Spleen (tissue), 11 donors: ENCODE measurements at regions not wholly inside any gene's neighbourhood (a gene's known extent, or its start where the extent isn't known, plus 50 kb on each side); places are given as distances from the start of the nearest gene placed in this dataset.
"Not testable (repeated sequence)": the region's sequence is repeated elsewhere in the genome, so short reads cannot be mapped to it uniquely, and the experiment has no call there.

Source experiments
- DNase-seq: peaks from one replicate; pipeline ENCODE4 v3.0.0-alpha.2; 2020
- H3K27ac ChIP-seq, 8 donors: fragments of 200-600 bp; sonication (generic) in 7 of 8; 1 replicate in 4 of 8; 2 replicates in 4 of 8; pipeline versions ENCODE4 v1.5.0 to v1.8.0; 2016 to 2021; ENCODE audit warnings: inconsistent platforms in 4 of 8, mild to moderate bottlenecking in 4 of 8, moderate library complexity in 1 of 8
- H3K27me3 ChIP-seq, 7 donors: fragments of 200-600 bp; sonication (generic) in 6 of 7; replicated peaks in 1 of 7; 1 replicate in 4 of 7; 2 replicates in 3 of 7; pipeline versions ENCODE4 v1.5.0 to v1.8.0; 2016 to 2021; ENCODE audit warnings: inconsistent platforms in 3 of 7, mild to moderate bottlenecking in 1 of 7
- H3K36me3 ChIP-seq, 6 donors: fragments of 200-600 bp; sonication (generic) in 5 of 6; 1 replicate in 4 of 6; 2 replicates in 2 of 6; pipeline versions ENCODE4 v1.5.0 to v1.8.0; 2016 to 2021; ENCODE audit warnings: inconsistent platforms in 2 of 6
- H3K4me1 ChIP-seq, 6 donors: fragments of 200-600 bp; sonication (generic) in 5 of 6; 1 replicate in 3 of 6; 2 replicates in 3 of 6; pipeline versions ENCODE4 v1.5.0 to v1.8.0; 2016 to 2021; ENCODE audit warnings: inconsistent platforms in 3 of 6
- H3K4me3 ChIP-seq, 8 donors: fragments of 200-600 bp; sonication (generic) in 7 of 8; 1 replicate in 4 of 8; 2 replicates in 4 of 8; pipeline versions ENCODE4 v1.5.0 to v1.8.0; 2016 to 2021; ENCODE audit warnings: inconsistent platforms in 4 of 8, mild to moderate bottlenecking in 4 of 8, moderate library complexity in 2 of 8
- H3K9me3 ChIP-seq, 8 donors: fragments of 200-600 bp; sonication (generic) in 7 of 8; 1 replicate in 4 of 8; 2 replicates in 4 of 8; pipeline versions ENCODE4 v1.5.0 to v1.8.0; 2016 to 2021; ENCODE audit warnings: inconsistent platforms in 4 of 8
- CTCF ChIP-seq, 11 experiments: fragments of 200-600 bp in 7 of 11; fragments of 450-650 bp in 4 of 11; sonication (generic) in 4 of 11; IDR thresholded peaks in 8 of 11; conservative IDR thresholded peaks in 3 of 11; 1 replicate in 7 of 11; 2 replicates in 4 of 11; pipeline versions ENCODE4 v1.4.0 to v1.8.0; 2016 to 2021; ENCODE audit warnings: antibody characterized with exemption in 11 of 11, inconsistent platforms in 4 of 11, mild to moderate bottlenecking in 1 of 11
- POLR2A ChIP-seq, 3 donors: fragments of 450-650 bp; IDR thresholded peaks; one replicate each; pipeline ENCODE4 v1.5.1; 2017; ENCODE audit warnings: antibody characterized with exemption in 3 of 3, mild to moderate bottlenecking in 1 of 3
- POLR2AphosphoS5 ChIP-seq, 3 donors: sonication (generic); formaldehyde crosslinking; IDR thresholded peaks; one replicate each; pipeline ENCODE4 v1.5.1; 2017; ENCODE audit warnings: antibody characterized with exemption in 3 of 3
- WGBS, 5 donors: extraction: QIAGEN DNeasy Blood & Tissue Kit in 3 of 5; methylation state at CpG; one replicate each; pipeline versions ENCODE4 v1.1.5 to v1.1.7; 2013 to 2018; 5-methylcytosine and 5-hydroxymethylcytosine counted together
- intact Hi-C: fragments of 100-400 bp; cut with DNase I; formaldehyde crosslinking; loops from one replicate; pipeline ENCODE4 v1.15.0; 2023; ENCODE audit warnings: low total_unique reads
- donor health status: healthy with polysubstance abuse.
- donor health status: DM: no; HTN: no; CAD: no; lungs with moderate emphysema.
- donor health status: DM: no; HTN: no; CAD: no.
- donor health status: Bipolar disorder and iron deficiency.
- donor health status: healthy.
- donor health status: DM: no; HTN: no; CAD: no.
- donor health status: DM: yes; HTN: yes; CAD: no.

GRCh38 chr3:101117465-101117864, 124.2 kb upstream of the ABI3BP start:
- no peaks in the 10 kb centered on the region for H3K36me3 ChIP-seq
- no peak overlapping the region for H3K27ac ChIP-seq
- no peaks in the 10 kb centered on the region for H3K4me1 ChIP-seq
- WGBS, 5 donors, result 44 to 69% (median 50%) methylated on average over 3 of the region's 3 CpGs
- H3K27me3 ChIP-seq, result no peaks in the 10 kb centered on the region
- intact Hi-C loops, result no loop called here
- peaks cover 0 to 3% (median 0%) of the 10 kb centered on the region in 8 donors for H3K9me3 ChIP-seq
- no peak for DNase-seq
- no peak overlapping the region for H3K4me3 ChIP-seq
- TF ChIP-seq POLR2AphosphoS5 (IDR thresholded peaks at IDR 0.05), result no peak
- TF ChIP-seq POLR2A (IDR thresholded peaks at IDR 0.05), result no peak
- TF ChIP-seq CTCF (IDR thresholded peaks at IDR 0.05 in 8 of 11, conservative IDR thresholded peaks at IDR 0.05 in 3 of 11), result no peak

GRCh38 chr3:101110295-101110694, 117.1 kb upstream of the ABI3BP start:
- H3K4me1 ChIP-seq, H3K36me3 ChIP-seq, H3K27me3 ChIP-seq, H3K4me3 ChIP-seq, H3K27ac ChIP-seq, DNase-seq, intact Hi-C loops: not testable (repeated sequence)
- H3K9me3 ChIP-seq, result peaks cover 0 to 35% (median 0%) of the 10 kb centered on the region in 8 donors
- 79 to 94% (median 86%) methylated on average over 3 of the region's 3 CpGs for WGBS, 5 donors

- 84 to 92% (median 88%) methylated on average over 1 of the region's 1 CpG for WGBS, 5 donors
- H3K27me3 ChIP-seq, result peaks cover 0 to 6% (median 0%) of the 10 kb centered on the region in 7 donors
- H3K36me3 ChIP-seq, result no peaks in the 10 kb centered on the region
- H3K4me1 ChIP-seq, result no peaks in the 10 kb centered on the region
- H3K9me3 ChIP-seq, result peaks cover 0 to 18% (median 0%) of the 10 kb centered on the region in 8 donors
- intact Hi-C loops, result no loop called here
- DNase-seq, result no peak
- TF ChIP-seq CTCF (IDR thresholded peaks at IDR 0.05 in 8 of 11, conservative IDR thresholded peaks at IDR 0.05 in 3 of 11) (no peak), POLR2AphosphoS5 (IDR thresholded peaks at IDR 0.05) (no peak), POLR2A (IDR thresholded peaks at IDR 0.05) (no peak)
- H3K4me3 ChIP-seq, result no peak overlapping the region
- H3K27ac ChIP-seq, result no peak overlapping the region
These were observed 111.1 kb upstream of the ABI3BP start for GRCh38 chr3:101104321-101104720.

- Histone ChIP-seq H3K4me3 (no peak overlapping the region), H3K36me3 (no peaks in the 10 kb centered on the region), H3K27ac (no peak overlapping the region), H3K4me1 (no peaks in the 10 kb centered on the region), H3K9me3 (peaks cover 0 to 3% (median 0%) of the 10 kb centered on the region in 8 donors), H3K27me3 (peaks cover 0 to 6% (median 0%) of the 10 kb centered on the region in 7 donors)
- TF ChIP-seq CTCF (IDR thresholded peaks at IDR 0.05 in 8 of 11, conservative IDR thresholded peaks at IDR 0.05 in 3 of 11), result no peak
- TF ChIP-seq POLR2A (IDR thresholded peaks at IDR 0.05), result no peak
- TF ChIP-seq POLR2AphosphoS5 (IDR thresholded peaks at IDR 0.05), result no peak
- intact Hi-C loops, result no loop called here
- 41 to 68% (median 53%) methylated on average over 4 of the region's 4 CpGs for WGBS, 5 donors
- DNase-seq, result no peak
These were observed 109.6 kb upstream of the ABI3BP start for GRCh38 chr3:101102678-101103296.
